Endodermal cell (in vitro differentiated cells): ENCODE measurements at regions not wholly inside any gene's neighbourhood (a gene's known extent, or its start where the extent isn't known, plus 50 kb on each side); places are given as distances from the start of the nearest gene placed in this dataset.

ENCODE experiments used
- DNase-seq: peaks from one replicate; pipeline ENCODE4 v3.0.0-alpha.2; 2017
- H3K27ac ChIP-seq: 2 replicates; pipeline ENCODE4 v1.5.1; 2013; ENCODE audit warnings: mild to moderate bottlenecking, low read depth, low read length, moderate library complexity
- H3K27me3 ChIP-seq: 2 replicates; pipeline ENCODE4 v1.6.1; 2013; ENCODE audit warnings: mild to moderate bottlenecking, low read length, moderate library complexity; ENCODE audit not compliant: insufficient read depth, control insufficient read depth, poor library complexity, severe bottlenecking
- H3K36me3 ChIP-seq: 2 replicates; pipeline ENCODE4 v1.7.0; 2013; ENCODE audit warnings: mild to moderate bottlenecking, low read length, moderate library complexity; ENCODE audit not compliant: control insufficient read depth, insufficient read depth
- H3K4me1 ChIP-seq: one replicate; pipeline ENCODE4 v1.7.0; 2013; ENCODE audit warnings: low read length; ENCODE audit not compliant: control insufficient read depth, insufficient read depth
- H3K4me3 ChIP-seq: 2 replicates; pipeline ENCODE4 v1.5.1; 2013; ENCODE audit warnings: mild to moderate bottlenecking, low read length, moderate library complexity
- H3K9ac ChIP-seq: 2 replicates; pipeline ENCODE4 v1.6.1; 2013; ENCODE audit warnings: mild to moderate bottlenecking, low read length, moderate library complexity; ENCODE audit not compliant: poor library complexity, severe bottlenecking; ENCODE audit errors: extremely low read depth
- H3K9me3 ChIP-seq: 2 replicates; pipeline ENCODE4 v1.6.1; 2013; ENCODE audit warnings: mild to moderate bottlenecking, low read length, moderate library complexity; ENCODE audit not compliant: control insufficient read depth
- H3K27ac Mint-ChIP-seq: 2 replicates; pipeline ENCODE4 v1.8.0; 2020; ENCODE audit warnings: mixed read lengths
- H3K27me3 Mint-ChIP-seq: 2 replicates; pipeline ENCODE4 v1.8.0; 2021; ENCODE audit warnings: mild to moderate bottlenecking, mixed read lengths; ENCODE audit not compliant: insufficient read depth
- H3K36me3 Mint-ChIP-seq: 2 replicates; pipeline ENCODE4 v1.8.0; 2020; ENCODE audit warnings: low read depth, mixed read lengths
- H3K4me1 Mint-ChIP-seq: 2 replicates; pipeline ENCODE4 v1.8.0; 2020; ENCODE audit warnings: mixed read lengths
- H3K4me3 Mint-ChIP-seq: 2 replicates; pipeline ENCODE4 v1.8.0; 2020; ENCODE audit warnings: mild to moderate bottlenecking, moderate library complexity, mixed read lengths
- H3K9me3 Mint-ChIP-seq: 2 replicates; pipeline ENCODE4 v1.8.0; 2020; ENCODE audit warnings: mild to moderate bottlenecking, mixed read lengths
- WGBS, 2 experiments: methylation state at CpG; one replicate each; pipeline versions ENCODE4 v1.1.5 to v1.1.7; 2013; ENCODE audit warnings: missing lambda C conversion rate in 2 of 2, mixed read lengths in 1 of 2; ENCODE audit not compliant: insufficient coverage in 1 of 2, insufficient read length in 1 of 2; 5-methylcytosine and 5-hydroxymethylcytosine counted together
- TF ChIP-seq, protein P1 (sequence below): fragments of 200-600 bp; sonication (generic); conservative IDR thresholded peaks from 2 replicates; pipeline ENCODE4 v1.5.0; 2021; ENCODE audit warnings: antibody characterized with exemption, mild to moderate bottlenecking

DNA sequence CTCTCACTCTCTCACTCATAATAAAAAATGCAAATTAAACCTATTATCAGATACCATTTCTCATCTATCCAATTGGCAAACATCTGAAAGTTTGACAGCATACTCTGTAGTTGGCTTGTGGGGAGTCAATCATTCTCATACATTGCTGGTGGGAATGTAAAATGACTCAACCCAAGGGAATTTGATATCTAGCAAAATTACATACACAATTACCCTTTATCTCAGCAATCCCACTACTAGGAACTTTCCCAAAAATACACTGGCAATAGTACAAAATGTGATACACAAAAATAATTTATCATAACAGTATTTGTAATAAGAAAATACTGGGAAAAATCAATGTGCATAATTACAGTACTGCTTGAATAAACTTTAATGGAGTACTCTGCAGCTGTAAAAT, 731.3 kb downstream of the DTWD2 start:
- Mint-ChIP-seq H3K9me3 (no peaks in the 10 kb centered on the region), H3K4me3 (no peak overlapping the region), H3K27ac (no peak overlapping the region), H3K4me1 (no peaks in the 10 kb centered on the region), H3K27me3 (no peaks in the 10 kb centered on the region), H3K36me3 (no peaks in the 10 kb centered on the region)
- H3K27ac ChIP-seq, result no peak overlapping the region
- no peaks in the 10 kb centered on the region for H3K4me1 ChIP-seq
- TF ChIP-seq, protein P1, sequence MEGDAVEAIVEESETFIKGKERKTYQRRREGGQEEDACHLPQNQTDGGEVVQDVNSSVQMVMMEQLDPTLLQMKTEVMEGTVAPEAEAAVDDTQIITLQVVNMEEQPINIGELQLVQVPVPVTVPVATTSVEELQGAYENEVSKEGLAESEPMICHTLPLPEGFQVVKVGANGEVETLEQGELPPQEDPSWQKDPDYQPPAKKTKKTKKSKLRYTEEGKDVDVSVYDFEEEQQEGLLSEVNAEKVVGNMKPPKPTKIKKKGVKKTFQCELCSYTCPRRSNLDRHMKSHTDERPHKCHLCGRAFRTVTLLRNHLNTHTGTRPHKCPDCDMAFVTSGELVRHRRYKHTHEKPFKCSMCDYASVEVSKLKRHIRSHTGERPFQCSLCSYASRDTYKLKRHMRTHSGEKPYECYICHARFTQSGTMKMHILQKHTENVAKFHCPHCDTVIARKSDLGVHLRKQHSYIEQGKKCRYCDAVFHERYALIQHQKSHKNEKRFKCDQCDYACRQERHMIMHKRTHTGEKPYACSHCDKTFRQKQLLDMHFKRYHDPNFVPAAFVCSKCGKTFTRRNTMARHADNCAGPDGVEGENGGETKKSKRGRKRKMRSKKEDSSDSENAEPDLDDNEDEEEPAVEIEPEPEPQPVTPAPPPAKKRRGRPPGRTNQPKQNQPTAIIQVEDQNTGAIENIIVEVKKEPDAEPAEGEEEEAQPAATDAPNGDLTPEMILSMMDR, result no peak
- no peak overlapping the region for H3K4me3 ChIP-seq
- H3K9me3 ChIP-seq, result peaks cover 1% of the 10 kb centered on the region
- no peak overlapping the region for H3K9ac ChIP-seq
- H3K27me3 ChIP-seq, result no peaks in the 10 kb centered on the region
- H3K36me3 ChIP-seq, result no peaks in the 10 kb centered on the region
- DNase-seq, result no peak

- Histone ChIP-seq H3K36me3 (no peaks in the 10 kb centered on the region), H3K9ac (no peak overlapping the region), H3K27ac (no peak overlapping the region), H3K4me1 (no peaks in the 10 kb centered on the region), H3K9me3 (peaks cover 23% of the 10 kb centered on the region), H3K27me3 (no peaks in the 10 kb centered on the region), H3K4me3 (no peak overlapping the region)
- H3K9me3 Mint-ChIP-seq, result peaks cover 16% of the 10 kb centered on the region
- no peaks in the 10 kb centered on the region for H3K4me1 Mint-ChIP-seq
- no peaks in the 10 kb centered on the region for H3K27me3 Mint-ChIP-seq
- no peak overlapping the region for H3K27ac Mint-ChIP-seq
- no peak for DNase-seq
- 91 to 100% methylated on average over 1 to 2 of the region's 2 CpGs for WGBS, 2 experiments
- TF ChIP-seq, protein P1, result no peak
- H3K4me3 Mint-ChIP-seq, result no peak overlapping the region
- H3K36me3 Mint-ChIP-seq, result no peaks in the 10 kb centered on the region
Measured at GRCh38 chr5:118253225-118254061, 734.9 kb downstream of the DTWD2 start.

GRCh38 chr5:118249386-118249785, 739.0 kb downstream of the DTWD2 start:
- H3K4me1 Mint-ChIP-seq, result no peaks in the 10 kb centered on the region
- WGBS, 2 experiments, result 73% methylated on average over 2 of the region's 2 CpGs; no CpG with 5 or more reads in 1 of the 2 experiments
- H3K9me3 Mint-ChIP-seq, result peaks cover 16% of the 10 kb centered on the region
- H3K4me1 ChIP-seq, result no peaks in the 10 kb centered on the region
- H3K4me3 Mint-ChIP-seq, result no peak overlapping the region
- TF ChIP-seq, protein P1, result no peak
- H3K36me3 Mint-ChIP-seq, result no peaks in the 10 kb centered on the region
- no peak overlapping the region for H3K27ac Mint-ChIP-seq
- H3K9ac ChIP-seq, result no peak overlapping the region
- H3K27me3 ChIP-seq, result no peaks in the 10 kb centered on the region
- no peaks in the 10 kb centered on the region for H3K36me3 ChIP-seq
- no peak for DNase-seq
- H3K4me3 ChIP-seq, result no peak overlapping the region
- H3K9me3 ChIP-seq, result peaks cover 24% of the 10 kb centered on the region
- no peak overlapping the region for H3K27ac ChIP-seq
- no peaks in the 10 kb centered on the region for H3K27me3 Mint-ChIP-seq
